Fibroblast of mammary gland (primary cell): ENCODE measurements at regions not wholly inside any gene's neighbourhood (a gene's known extent, or its start where the extent isn't known, plus 50 kb on each side); places are given as distances from the start of the nearest gene placed in this dataset.

Source experiments
- DNase-seq: peaks from one replicate; pipeline ENCODE4 v3.0.0-alpha.2; 2010; ENCODE audit warnings: low read depth
- H3K4me3 ChIP-seq: 2 replicates; pipeline ENCODE4 v1.5.1; 2011; ENCODE audit warnings: low read depth, mild to moderate bottlenecking, low read length, moderate library complexity; ENCODE audit not compliant: control insufficient read depth
- CTCF ChIP-seq: conservative IDR thresholded peaks from 2 replicates; pipeline ENCODE4 v1.5.1; 2011; ENCODE audit warnings: low read depth, low read length, inconsistent platforms; ENCODE audit not compliant: control insufficient read depth, insufficient read depth

DNA sequence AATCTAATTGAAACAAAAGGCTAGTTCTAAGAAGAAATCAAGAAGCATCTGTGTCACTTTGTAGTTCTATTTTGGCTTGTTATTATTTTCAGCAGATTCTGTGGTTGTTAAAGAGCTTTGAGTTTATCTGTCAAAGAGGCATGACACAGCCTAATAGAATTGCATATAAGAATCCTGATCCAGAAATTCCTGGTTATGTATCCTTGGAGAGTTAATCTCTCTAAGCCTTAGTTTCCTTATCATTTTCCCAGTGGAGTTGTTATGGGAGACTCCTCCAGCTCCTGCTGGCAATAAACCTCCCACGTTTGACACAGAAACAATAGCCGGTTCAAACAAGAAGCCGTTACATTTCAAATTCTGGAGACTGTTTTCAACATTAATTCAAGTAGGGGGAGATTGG is 288.3 kb downstream of the SDHAF3 start:
- no peak for DNase-seq
- no peak for TF ChIP-seq CTCF
- no peak overlapping the region for H3K4me3 ChIP-seq

DNA sequence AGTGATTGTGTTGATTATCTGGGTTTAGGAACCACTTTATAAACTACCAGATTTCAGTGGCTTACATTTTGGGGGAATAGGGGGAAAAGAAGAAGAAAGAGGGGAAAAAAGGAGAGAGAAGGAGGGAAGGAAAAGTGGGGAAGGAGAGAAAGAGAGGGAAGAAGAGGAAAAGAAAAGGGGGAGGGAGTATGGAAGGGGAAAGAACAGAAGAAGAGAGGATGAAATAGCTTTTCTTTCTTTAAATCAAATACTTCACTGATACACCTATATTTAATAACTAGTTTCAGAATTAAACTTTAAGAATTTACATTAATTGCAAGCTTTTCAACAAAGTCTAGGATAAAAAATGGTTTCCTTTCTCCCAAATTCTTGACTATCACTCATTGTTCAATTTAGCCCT is 289.6 kb downstream of the SDHAF3 start:
- DNase-seq, result no peak
- TF ChIP-seq CTCF, result no peak
- no peak overlapping the region for H3K4me3 ChIP-seq

- DNase-seq, result no peak
- TF ChIP-seq CTCF, result no peak
- no peak overlapping the region for H3K4me3 ChIP-seq
Observed at GRCh38 chr7:97409346-97409745, 291.8 kb downstream of the SDHAF3 start.

DNA sequence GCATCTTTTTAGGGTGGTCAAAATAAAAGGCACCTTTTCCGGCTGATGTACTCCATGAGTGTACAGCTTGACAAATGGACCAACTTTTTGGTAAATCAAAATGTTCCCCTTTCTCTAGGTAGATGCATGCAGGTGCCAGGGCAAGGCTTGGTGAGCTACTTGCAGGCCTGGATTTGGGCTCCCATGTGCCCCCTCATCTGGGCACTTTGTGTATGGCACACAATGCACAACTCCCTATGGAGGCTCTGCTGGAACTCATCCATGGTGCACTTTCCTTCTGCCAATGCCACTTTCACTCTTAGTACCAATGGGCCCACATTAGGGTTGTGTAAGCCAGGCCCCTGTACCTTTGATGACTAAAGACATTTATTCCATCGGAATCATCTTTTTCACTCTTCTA is 300.8 kb downstream of the SDHAF3 start:
- TF ChIP-seq CTCF, result no peak
- no peak for DNase-seq
- no peak overlapping the region for H3K4me3 ChIP-seq

GRCh38 chr7:97419898-97420297 is 302.4 kb downstream of the SDHAF3 start:
- H3K4me3 ChIP-seq, result no peak overlapping the region
- no peak for TF ChIP-seq CTCF
- DNase-seq, result no peak

DNA sequence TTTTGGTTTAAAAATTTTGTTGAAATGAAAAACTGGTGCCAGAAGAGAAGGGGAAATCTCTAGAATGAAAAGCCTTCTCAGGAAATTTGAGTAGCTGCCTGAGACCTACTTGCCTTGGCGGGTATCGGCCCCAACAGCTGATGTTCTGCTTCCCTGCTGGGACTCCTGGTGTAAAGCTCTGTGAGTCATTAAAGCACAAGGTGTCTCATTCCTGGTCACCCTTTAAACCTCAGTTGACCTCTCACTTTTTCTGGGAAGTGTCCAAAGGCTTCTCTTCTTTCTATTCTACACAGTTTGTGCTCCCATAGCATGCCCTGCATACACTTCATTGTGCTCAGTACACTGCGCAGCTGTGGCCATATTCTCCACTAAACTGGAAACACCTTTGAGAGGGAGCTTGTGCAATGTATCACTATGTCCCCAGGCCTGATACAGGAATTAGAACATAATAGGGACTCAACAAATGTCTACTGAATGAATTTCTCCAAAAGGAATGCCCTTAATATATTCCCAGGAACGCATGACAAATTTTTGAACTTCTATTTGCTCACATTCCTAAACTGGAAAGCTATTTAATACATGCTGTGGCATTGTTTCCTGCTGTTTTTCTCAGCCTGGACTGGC is 303.9 kb downstream of the SDHAF3 start:
- TF ChIP-seq CTCF, result no peak
- no peak for DNase-seq
- H3K4me3 ChIP-seq, result no peak overlapping the region

GRCh38 chr7:97422046-97422445 is 304.5 kb downstream of the SDHAF3 start:
- peak; percentile 23 for DNase-seq
- H3K4me3 ChIP-seq, result no peak overlapping the region
- no peak for TF ChIP-seq CTCF
